K562 (cell line): ENCODE measurements at regions not wholly inside any gene's neighbourhood (a gene's known extent, or its start where the extent isn't known, plus 50 kb on each side); places are given as distances from the start of the nearest gene placed in this dataset.

Source experiments
- ATAC-seq: fragments of 200-7000 bp; cut with Tn5 transposase; 3 replicates; pipeline ENCODE4 v1.9.1; 2020; ENCODE audit warnings: moderate library complexity
- BruUV-seq: library from RNA; stranded (reverse); fragments of 400-500 nt; replicated peaks from 2 replicates; lab custom pipeline; 2021; lab: Mats Ljungman, UMichigan
- CTCF ChIA-PET: fragments of 300-600 bp; formaldehyde crosslinking; extraction: SDS; loops from one replicate; lab custom pipeline; 2021; ENCODE audit warnings: low intra/inter-chr PET ratio; lab: Yijun Ruan, JAX
- POLR2A ChIA-PET: fragments of 300-600, 350-650 bp; sonication (Branson Sonifier 250); formaldehyde crosslinking; extraction: SDS; loops from one replicate; lab custom pipeline; 2021; ENCODE audit warnings: antibody characterized with exemption, inconsistent platforms; lab: Yijun Ruan, JAX
- DNase-seq, 4 experiments: peaks; one replicate each; pipeline versions ENCODE4 v3.0.0 to v3.0.0-alpha.2; 2011 to 2018; ENCODE audit warnings: low spot score in 3 of 4, mixed read lengths in 3 of 4; ENCODE audit errors: extremely low read depth in 1 of 4
- FAIRE-seq: peaks from 2 replicates; lab custom pipeline; 2011; peaks lifted over from hg19 to GRCh38; lab: Jason Lieb, UNC
- H2AFZ ChIP-seq: 2 replicates; pipeline ENCODE4 v1.6.0; 2011; ENCODE audit warnings: low read depth, low read length, control low read depth, inconsistent platforms
- H3K27ac ChIP-seq: fragments of 200-600 bp; 3 replicates; pipeline ENCODE4 v1.8.0; 2011; ENCODE audit warnings: low read depth, mild to moderate bottlenecking, control low read depth, inconsistent platforms, low read length, moderate library complexity, mixed read lengths; ENCODE audit errors: extremely low read depth
- H3K27me3 ChIP-seq, 2 experiments: fragments of 300-600 bp in 1 of 2; 2 replicates in 1 of 2; 3 replicates in 1 of 2; pipeline versions ENCODE4 v1.6.0 to v1.8.0; 2011; ENCODE audit warnings: inconsistent platforms in 2 of 2, low read length in 2 of 2, mild to moderate bottlenecking in 1 of 2, mixed read lengths in 1 of 2, moderate library complexity in 1 of 2; ENCODE audit not compliant: control insufficient read depth in 2 of 2, insufficient read depth in 2 of 2
- H3K36me3 ChIP-seq: fragments of 300-600 bp; 3 replicates; pipeline ENCODE4 v1.8.0; 2011; ENCODE audit warnings: mild to moderate bottlenecking, low read length, inconsistent platforms; ENCODE audit not compliant: control insufficient read depth, insufficient read depth
- H3K4me1 ChIP-seq, 2 experiments: fragments of 200-600 bp in 1 of 2; replicated peaks in 1 of 2; 2 replicates in 1 of 2; 3 replicates in 1 of 2; pipeline versions ENCODE4 v1.5.1 to v1.8.0; 2011; ENCODE audit warnings: inconsistent platforms in 2 of 2, low read length in 2 of 2, mild to moderate bottlenecking in 1 of 2, mixed read lengths in 1 of 2, moderate library complexity in 1 of 2; ENCODE audit not compliant: control insufficient read depth in 2 of 2, insufficient read depth in 2 of 2
- H3K4me2 ChIP-seq: 2 replicates; pipeline ENCODE4 v1.6.1; 2011; ENCODE audit warnings: low read length, control low read depth, inconsistent platforms, mixed read lengths; ENCODE audit not compliant: insufficient read depth
- H3K4me3 ChIP-seq: fragments of 200-600 bp; sonication (generic), shearing (Covaris generic); 2 replicates; pipeline ENCODE4 v1.5.1; 2016; ENCODE audit warnings: control low read depth, inconsistent platforms
- H3K79me2 ChIP-seq: fragments of 200-600 bp; 3 replicates; pipeline ENCODE4 v1.8.0; 2011; ENCODE audit warnings: low read length, inconsistent platforms; ENCODE audit not compliant: control insufficient read depth, insufficient read depth
- H3K9ac ChIP-seq, 2 experiments: 2 replicates each; pipeline versions ENCODE4 v1.6.0 to v1.6.1; 2011; ENCODE audit warnings: low read depth in 2 of 2, low read length in 2 of 2, control low read depth in 1 of 2, inconsistent platforms in 1 of 2, mild to moderate bottlenecking in 1 of 2, mixed read lengths in 1 of 2; ENCODE audit not compliant: insufficient read depth in 1 of 2
- H3K9me1 ChIP-seq: one replicate; pipeline ENCODE4 v1.6.0; 2011; ENCODE audit warnings: inconsistent platforms, mild to moderate bottlenecking, low read length, moderate library complexity; ENCODE audit not compliant: control insufficient read depth, insufficient read depth
- H3K9me3 ChIP-seq: replicated peaks from 2 replicates; pipeline ENCODE4 v1.5.1; 2011; ENCODE audit warnings: low read depth, low read length, inconsistent platforms; ENCODE audit not compliant: control insufficient read depth, insufficient read depth
- H4K20me1 ChIP-seq: replicated peaks from 2 replicates; pipeline ENCODE4 v1.6.1; 2011; ENCODE audit warnings: low read length, inconsistent platforms, mixed read lengths; ENCODE audit not compliant: control insufficient read depth, insufficient read depth
- CXXC5 ChIP-seq: fragments of 250-450 bp; sonication (Bioruptor Pico); IDR thresholded peaks from 2 replicates; pipeline ENCODE4 v1.8.0; 2022; ENCODE audit warnings: inconsistent platforms, mild to moderate bottlenecking, moderate library complexity
- MED1 ChIP-seq: sonication (generic); formaldehyde crosslinking; IDR thresholded peaks from 2 replicates; pipeline ENCODE4 v1.8.1; 2023; ENCODE audit warnings: missing genetic modification reagents, borderline replicate concordance
- NFE2L1 ChIP-seq: fragments of 450-650 bp; IDR thresholded peaks from 2 replicates; pipeline ENCODE4 v1.6.1; 2016; ENCODE audit warnings: missing genetic modification characterization, low read depth, mild to moderate bottlenecking, missing compliant biosample characterization, moderate library complexity, borderline replicate concordance
- POLR2G ChIP-seq: fragments of 200-400 bp; formaldehyde crosslinking; IDR thresholded peaks from 2 replicates; pipeline ENCODE4 v1.6.1; 2017; ENCODE audit warnings: low read depth, mild to moderate bottlenecking, antibody characterized with exemption, low read length, moderate library complexity
- PTRF ChIP-seq: fragments of 450-650 bp; IDR thresholded peaks from 2 replicates; pipeline ENCODE4 v1.6.1; 2016; ENCODE audit warnings: mild to moderate bottlenecking, missing genetic modification characterization, missing compliant biosample characterization
- PURB ChIP-seq: sonication (generic); formaldehyde crosslinking; IDR thresholded peaks from 2 replicates; pipeline ENCODE4 v1.9.0; 2021; ENCODE audit warnings: low read depth, mild to moderate bottlenecking, missing genetic modification reagents
- RUNX1 ChIP-seq: sonication (generic); IDR thresholded peaks from 2 replicates; pipeline ENCODE4 v1.6.1; 2016; ENCODE audit warnings: antibody characterized with exemption, low read depth
- ZNF133 ChIP-seq: fragments of 250-450 bp; sonication (Bioruptor Pico); IDR thresholded peaks from 2 replicates; pipeline ENCODE4 v1.4.0; 2020; ENCODE audit warnings: mild to moderate bottlenecking
- ZNF561 ChIP-seq: fragments of 450-650 bp; formaldehyde crosslinking; conservative IDR thresholded peaks from 2 replicates; pipeline ENCODE4 v1.4.0; 2020; ENCODE audit warnings: mild to moderate bottlenecking, moderate library complexity
- ZNF584 ChIP-seq: fragments of 200-800 bp; sonication (Bioruptor generic); IDR thresholded peaks from 2 replicates; pipeline ENCODE4 v1.6.1; 2016; ENCODE audit warnings: low read depth, mild to moderate bottlenecking, missing genetic modification characterization, missing compliant biosample characterization
- ZNF830 ChIP-seq: fragments of 250-450 bp; sonication (Bioruptor Pico); IDR thresholded peaks from 2 replicates; pipeline ENCODE4 v1.5.0; 2021; ENCODE audit warnings: mild to moderate bottlenecking
- WGBS: fragments of 100-300 bp; shearing (Covaris generic); methylation state at CpG from one replicate; pipeline ENCODE4 v1.1.6; 2016; ENCODE audit warnings: low coverage, mixed read lengths; ENCODE audit not compliant: insufficient coverage; ENCODE audit errors: missing lambda C conversion rate; 5-methylcytosine and 5-hydroxymethylcytosine counted together
- in situ Hi-C: fragments of 300-500 bp; cut with MboI; formaldehyde crosslinking; loops from 4 replicates; pipeline ENCODE4 v1.15.0; 2018; ENCODE audit warnings: inconsistent platforms, mixed read lengths
- intact Hi-C: fragments of 100-400 bp; cut with micrococcal nuclease; formaldehyde crosslinking; loops from 2 replicates; pipeline ENCODE4 v1.14.2; 2022
- TF ChIP-seq, protein P1 (sequence below), 2 experiments: IDR thresholded peaks; 2 replicates each; pipeline ENCODE4 v1.6.1; 2011; ENCODE audit warnings: borderline replicate concordance in 1 of 2, control low read depth in 1 of 2, low read depth in 1 of 2, low read length in 1 of 2, mild to moderate bottlenecking in 1 of 2, mixed read lengths in 1 of 2, moderate library complexity in 1 of 2; ENCODE audit not compliant: insufficient read depth in 1 of 2, insufficient read length in 1 of 2, poor library complexity in 1 of 2, severe bottlenecking in 1 of 2; ENCODE audit errors: extremely low read depth in 1 of 2
- TF ChIP-seq, protein P2 (sequence below): sonication (generic); IDR thresholded peaks from 2 replicates; pipeline ENCODE4 v1.6.1; 2016
- TF ChIP-seq, protein P3 (sequence below): fragments of 450-650 bp; IDR thresholded peaks from 2 replicates; pipeline ENCODE4 v1.6.1; 2016; ENCODE audit warnings: low read depth

DNA sequence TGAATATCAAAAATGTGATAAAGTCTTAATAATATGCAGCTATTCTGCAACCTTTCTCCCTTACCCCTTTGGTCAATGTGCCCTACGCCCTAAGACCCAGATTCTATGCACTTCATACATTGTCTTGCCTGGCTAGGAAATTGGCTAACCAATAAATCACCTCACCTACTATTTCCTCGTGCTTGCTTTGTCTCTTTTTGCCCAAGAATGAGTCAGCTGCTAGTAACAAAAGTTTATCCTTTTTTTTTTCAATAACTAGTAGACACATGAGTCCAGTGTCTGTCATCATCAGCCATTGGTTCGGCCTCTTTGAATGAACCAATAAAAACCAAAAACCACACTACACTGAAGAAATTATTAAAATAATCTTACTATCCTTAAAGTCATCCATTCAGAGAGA lies 387.1 kb downstream of the PPP3CA start:
- FAIRE-seq (no peak), DNase-seq (no peak), ATAC-seq (no peak)
- Histone ChIP-seq H3K9me3 (no peaks in the 10 kb centered on the region), H3K4me3 (no peak overlapping the region), H3K4me1 (no peaks in the 10 kb centered on the region), H3K9me1 (no peaks in the 10 kb centered on the region), H2AFZ (no peak overlapping the region), H3K36me3 (no peaks in the 10 kb centered on the region), H3K27ac (no peak overlapping the region), H3K79me2 (no peaks in the 10 kb centered on the region), H3K4me2 (no peak overlapping the region), H4K20me1 (no peaks in the 10 kb centered on the region), H3K9ac (no peak overlapping the region), H3K27me3 (no peaks in the 10 kb centered on the region)
- ChIA-PET POLR2A (no interaction called here), CTCF (no interaction called here)
- in situ Hi-C loops (no loop called here), intact Hi-C loops (no loop called here)
- no TSS peak for BruUV-seq
- 0% methylated on average over 3 of the region's 3 CpGs for WGBS
- TF ChIP-seq MED1 (CRISPR knock-in tag) (no peak), ZNF584 (CRISPR knock-in tag) (no peak), PTRF (tag) (no peak), PURB (CRISPR knock-in tag) (no peak), RUNX1 (no peak), CXXC5 (CRISPR knock-in tag) (no peak), NFE2L1 (tag) (no peak), POLR2G (no peak), ZNF830 (CRISPR knock-in tag) (no peak), ZNF133 (CRISPR knock-in tag) (no peak), ZNF561 (CRISPR knock-in tag) (no peak)
- TF ChIP-seq, protein P1, sequence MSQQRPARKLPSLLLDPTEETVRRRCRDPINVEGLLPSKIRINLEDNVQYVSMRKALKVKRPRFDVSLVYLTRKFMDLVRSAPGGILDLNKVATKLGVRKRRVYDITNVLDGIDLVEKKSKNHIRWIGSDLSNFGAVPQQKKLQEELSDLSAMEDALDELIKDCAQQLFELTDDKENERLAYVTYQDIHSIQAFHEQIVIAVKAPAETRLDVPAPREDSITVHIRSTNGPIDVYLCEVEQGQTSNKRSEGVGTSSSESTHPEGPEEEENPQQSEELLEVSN (IDR thresholded peaks at IDR 0.05; ENCODE audit: borderline replicate concordance in 1 of 2, extremely low read depth in 1 of 2, insufficient read depth in 1 of 2, insufficient read length in 1 of 2, low read depth in 1 of 2, low read length in 1 of 2, poor library complexity in 1 of 2, severe bottlenecking in 1 of 2), result no peak
- TF ChIP-seq, protein P2, sequence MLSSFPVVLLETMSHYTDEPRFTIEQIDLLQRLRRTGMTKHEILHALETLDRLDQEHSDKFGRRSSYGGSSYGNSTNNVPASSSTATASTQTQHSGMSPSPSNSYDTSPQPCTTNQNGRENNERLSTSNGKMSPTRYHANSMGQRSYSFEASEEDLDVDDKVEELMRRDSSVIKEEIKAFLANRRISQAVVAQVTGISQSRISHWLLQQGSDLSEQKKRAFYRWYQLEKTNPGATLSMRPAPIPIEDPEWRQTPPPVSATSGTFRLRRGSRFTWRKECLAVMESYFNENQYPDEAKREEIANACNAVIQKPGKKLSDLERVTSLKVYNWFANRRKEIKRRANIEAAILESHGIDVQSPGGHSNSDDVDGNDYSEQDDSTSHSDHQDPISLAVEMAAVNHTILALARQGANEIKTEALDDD, result no peak
- TF ChIP-seq, protein P3, sequence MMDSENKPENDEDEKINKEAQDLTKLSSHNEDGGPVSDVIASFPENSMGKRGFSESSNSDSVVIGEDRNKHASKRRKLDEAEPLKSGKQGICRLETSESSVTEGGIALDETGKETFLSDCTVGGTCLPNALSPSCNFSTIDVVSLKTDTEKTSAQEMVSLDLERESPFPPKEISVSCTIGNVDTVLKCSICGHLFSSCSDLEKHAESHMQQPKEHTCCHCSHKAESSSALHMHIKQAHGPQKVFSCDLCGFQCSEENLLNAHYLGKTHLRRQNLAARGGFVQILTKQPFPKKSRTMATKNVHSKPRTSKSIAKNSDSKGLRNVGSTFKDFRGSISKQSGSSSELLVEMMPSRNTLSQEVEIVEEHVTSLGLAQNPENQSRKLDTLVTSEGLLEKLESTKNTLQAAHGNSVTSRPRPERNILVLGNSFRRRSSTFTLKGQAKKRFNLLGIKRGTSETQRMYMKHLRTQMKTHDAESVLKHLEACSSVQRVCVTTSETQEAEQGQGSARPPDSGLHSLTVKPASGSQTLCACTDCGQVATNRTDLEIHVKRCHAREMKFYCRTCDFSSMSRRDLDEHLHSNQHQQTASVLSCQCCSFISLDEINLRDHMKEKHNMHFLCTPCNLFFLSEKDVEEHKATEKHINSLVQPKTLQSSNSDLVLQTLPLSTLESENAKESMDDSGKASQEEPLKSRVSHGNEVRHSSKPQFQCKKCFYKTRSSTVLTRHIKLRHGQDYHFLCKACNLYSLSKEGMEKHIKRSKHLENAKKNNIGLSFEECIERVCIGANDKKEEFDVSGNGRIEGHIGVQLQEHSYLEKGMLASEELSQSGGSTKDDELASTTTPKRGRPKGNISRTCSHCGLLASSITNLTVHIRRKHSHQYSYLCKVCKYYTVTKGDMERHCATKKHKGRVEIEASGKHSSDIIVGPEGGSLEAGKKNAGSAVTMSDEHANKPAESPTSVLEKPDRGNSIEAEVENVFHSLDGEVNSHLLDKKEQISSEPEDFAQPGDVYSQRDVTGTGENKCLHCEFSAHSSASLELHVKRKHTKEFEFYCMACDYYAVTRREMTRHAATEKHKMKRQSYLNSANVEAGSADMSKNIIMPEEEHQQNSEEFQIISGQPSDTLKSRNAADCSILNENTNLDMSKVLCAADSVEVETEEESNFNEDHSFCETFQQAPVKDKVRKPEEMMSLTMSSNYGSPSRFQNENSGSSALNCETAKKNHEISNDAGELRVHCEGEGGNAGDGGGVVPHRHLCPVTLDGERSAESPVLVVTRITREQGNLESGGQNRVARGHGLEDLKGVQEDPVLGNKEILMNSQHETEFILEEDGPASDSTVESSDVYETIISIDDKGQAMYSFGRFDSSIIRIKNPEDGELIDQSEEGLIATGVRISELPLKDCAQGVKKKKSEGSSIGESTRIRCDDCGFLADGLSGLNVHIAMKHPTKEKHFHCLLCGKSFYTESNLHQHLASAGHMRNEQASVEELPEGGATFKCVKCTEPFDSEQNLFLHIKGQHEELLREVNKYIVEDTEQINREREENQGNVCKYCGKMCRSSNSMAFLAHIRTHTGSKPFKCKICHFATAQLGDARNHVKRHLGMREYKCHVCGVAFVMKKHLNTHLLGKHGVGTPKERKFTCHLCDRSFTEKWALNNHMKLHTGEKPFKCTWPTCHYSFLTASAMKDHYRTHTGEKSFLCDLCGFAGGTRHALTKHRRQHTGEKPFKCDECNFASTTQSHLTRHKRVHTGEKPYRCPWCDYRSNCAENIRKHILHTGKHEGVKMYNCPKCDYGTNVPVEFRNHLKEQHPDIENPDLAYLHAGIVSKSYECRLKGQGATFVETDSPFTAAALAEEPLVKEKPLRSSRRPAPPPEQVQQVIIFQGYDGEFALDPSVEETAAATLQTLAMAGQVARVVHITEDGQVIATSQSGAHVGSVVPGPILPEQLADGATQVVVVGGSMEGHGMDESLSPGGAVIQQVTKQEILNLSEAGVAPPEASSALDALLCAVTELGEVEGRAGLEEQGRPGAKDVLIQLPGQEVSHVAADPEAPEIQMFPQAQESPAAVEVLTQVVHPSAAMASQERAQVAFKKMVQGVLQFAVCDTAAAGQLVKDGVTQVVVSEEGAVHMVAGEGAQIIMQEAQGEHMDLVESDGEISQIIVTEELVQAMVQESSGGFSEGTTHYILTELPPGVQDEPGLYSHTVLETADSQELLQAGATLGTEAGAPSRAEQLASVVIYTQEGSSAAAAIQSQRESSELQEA, result no peak
